ENCODE measurements at regions not wholly inside any gene's neighbourhood (a gene's known extent, or its start where the extent isn't known, plus 50 kb on each side); places are given as distances from the start of the nearest gene placed in this dataset.

- H3K36me3 Mint-ChIP-seq (ENCODE audit: low read depth): no peaks in the 10 kb centered on the region
- TF ChIP-seq, protein P1, sequence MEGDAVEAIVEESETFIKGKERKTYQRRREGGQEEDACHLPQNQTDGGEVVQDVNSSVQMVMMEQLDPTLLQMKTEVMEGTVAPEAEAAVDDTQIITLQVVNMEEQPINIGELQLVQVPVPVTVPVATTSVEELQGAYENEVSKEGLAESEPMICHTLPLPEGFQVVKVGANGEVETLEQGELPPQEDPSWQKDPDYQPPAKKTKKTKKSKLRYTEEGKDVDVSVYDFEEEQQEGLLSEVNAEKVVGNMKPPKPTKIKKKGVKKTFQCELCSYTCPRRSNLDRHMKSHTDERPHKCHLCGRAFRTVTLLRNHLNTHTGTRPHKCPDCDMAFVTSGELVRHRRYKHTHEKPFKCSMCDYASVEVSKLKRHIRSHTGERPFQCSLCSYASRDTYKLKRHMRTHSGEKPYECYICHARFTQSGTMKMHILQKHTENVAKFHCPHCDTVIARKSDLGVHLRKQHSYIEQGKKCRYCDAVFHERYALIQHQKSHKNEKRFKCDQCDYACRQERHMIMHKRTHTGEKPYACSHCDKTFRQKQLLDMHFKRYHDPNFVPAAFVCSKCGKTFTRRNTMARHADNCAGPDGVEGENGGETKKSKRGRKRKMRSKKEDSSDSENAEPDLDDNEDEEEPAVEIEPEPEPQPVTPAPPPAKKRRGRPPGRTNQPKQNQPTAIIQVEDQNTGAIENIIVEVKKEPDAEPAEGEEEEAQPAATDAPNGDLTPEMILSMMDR (IDR thresholded peaks at IDR 0.05): no peak
- peak overlapping the region; percentile 42 for H3K27ac Mint-ChIP-seq (ENCODE audit: unreplicated experiment)
- no peaks in the 10 kb centered on the region for H3K27me3 Mint-ChIP-seq (ENCODE audit: low read depth)
- peaks cover 4% of the 10 kb centered on the region for H3K9me3 Mint-ChIP-seq (ENCODE audit: low read depth)
- no peak for DNase-seq (ENCODE audit: low spot score)
- peaks cover 31% of the 10 kb centered on the region for H3K4me1 Mint-ChIP-seq (ENCODE audit: low read depth)
- H3K4me3 Mint-ChIP-seq (ENCODE audit: unreplicated experiment): no peak overlapping the region
Observed at GRCh38 chr6:40722091-40722490, 134.9 kb upstream of the LRFN2 start.

DNA sequence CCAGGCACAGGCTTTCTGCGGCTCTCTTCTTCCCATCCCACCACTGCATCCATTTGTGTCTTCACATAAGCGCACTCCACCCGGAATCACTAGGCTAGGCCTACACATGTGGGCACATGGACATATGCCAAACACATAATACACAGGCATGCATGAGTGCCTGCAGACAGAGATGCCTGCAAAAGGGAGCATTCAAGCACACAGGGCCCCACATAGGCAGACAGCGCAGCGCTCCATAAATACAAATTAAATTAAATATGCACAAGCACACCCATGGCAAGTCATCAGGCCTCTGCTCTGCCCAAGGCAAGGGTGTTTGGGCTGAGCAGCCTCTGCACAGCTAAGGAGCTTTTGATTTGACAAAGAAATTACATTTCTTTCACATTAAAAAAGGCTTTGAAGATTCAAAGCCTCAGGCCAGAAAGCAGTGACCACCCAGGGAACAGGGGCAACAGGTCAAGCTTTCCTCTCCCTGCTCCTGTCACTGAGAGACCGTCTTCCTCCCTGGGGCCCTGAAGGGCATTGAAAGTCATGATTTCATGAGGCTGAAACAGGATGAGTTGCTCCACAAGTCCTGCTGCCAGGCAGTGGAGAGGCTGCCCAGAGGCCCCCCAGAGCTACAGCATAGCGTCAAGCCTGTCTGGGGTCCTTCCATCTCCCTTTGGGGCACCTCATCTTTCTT is 134.2 kb upstream of the LRFN2 start:
- peaks cover 31% of the 10 kb centered on the region for H3K4me1 Mint-ChIP-seq (ENCODE audit: low read depth)

GRCh38 chr6:40720375-40720748 is 133.2 kb upstream of the LRFN2 start:
- Mint-ChIP-seq H3K4me3 (ENCODE audit: unreplicated experiment) (no peak overlapping the region), H3K9me3 (ENCODE audit: low read depth) (peaks cover 4% of the 10 kb centered on the region), H3K27me3 (ENCODE audit: low read depth) (no peaks in the 10 kb centered on the region), H3K4me1 (ENCODE audit: low read depth) (peaks cover 31% of the 10 kb centered on the region), H3K27ac (ENCODE audit: unreplicated experiment) (no peak overlapping the region), H3K36me3 (ENCODE audit: low read depth) (no peaks in the 10 kb centered on the region)
- no peak for DNase-seq (ENCODE audit: low spot score)
- TF ChIP-seq, protein P1 (IDR thresholded peaks at IDR 0.05): no peak

More for the DNA sequence above, 134.2 kb upstream of the LRFN2 start:
- no peak for DNase-seq (ENCODE audit: low spot score)
- Mint-ChIP-seq H3K4me3 (ENCODE audit: unreplicated experiment) (no peak overlapping the region), H3K27me3 (ENCODE audit: low read depth) (no peaks in the 10 kb centered on the region), H3K36me3 (ENCODE audit: low read depth) (no peaks in the 10 kb centered on the region), H3K9me3 (ENCODE audit: low read depth) (peaks cover 4% of the 10 kb centered on the region), H3K27ac (ENCODE audit: unreplicated experiment) (no peak overlapping the region)
- TF ChIP-seq, protein P1 (IDR thresholded peaks at IDR 0.05): no peak

GRCh38 chr6:40719671-40720374 is 132.7 kb upstream of the LRFN2 start:
- DNase-seq (ENCODE audit: low spot score): no peak
- Mint-ChIP-seq H3K4me1 (ENCODE audit: low read depth) (peaks cover 31% of the 10 kb centered on the region), H3K4me3 (ENCODE audit: unreplicated experiment) (peak overlapping the region; percentile 40), H3K36me3 (ENCODE audit: low read depth) (no peaks in the 10 kb centered on the region), H3K27ac (ENCODE audit: unreplicated experiment) (peak overlapping the region; percentile 91), H3K9me3 (ENCODE audit: low read depth) (peaks cover 4% of the 10 kb centered on the region), H3K27me3 (ENCODE audit: low read depth) (no peaks in the 10 kb centered on the region)
- TF ChIP-seq, protein P1 (IDR thresholded peaks at IDR 0.05): no peak

DNA sequence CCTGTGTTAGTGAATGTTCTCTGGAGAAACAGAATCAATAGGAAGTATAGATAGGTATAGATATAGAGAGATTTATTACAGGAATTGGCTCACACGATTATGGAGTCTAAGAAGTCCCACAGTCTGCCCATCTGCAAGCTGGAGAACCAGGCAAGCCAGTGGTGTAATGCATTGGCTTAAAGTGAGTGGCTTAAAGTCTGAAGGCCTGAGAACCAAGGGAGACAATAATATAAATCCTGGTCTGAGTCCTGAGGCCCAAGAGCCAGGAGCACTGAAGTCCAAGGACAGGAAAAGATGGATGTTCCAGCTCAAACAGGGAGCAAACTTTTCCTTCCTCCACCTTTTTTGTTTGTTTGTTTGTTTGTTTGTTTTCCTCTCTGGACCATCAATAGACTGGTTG is 131.2 kb upstream of the LRFN2 start:
- H3K4me1 Mint-ChIP-seq (ENCODE audit: low read depth): peaks cover 26% of the 10 kb centered on the region
- no peak overlapping the region for H3K27ac Mint-ChIP-seq (ENCODE audit: unreplicated experiment)
- no peak for DNase-seq (ENCODE audit: low spot score)
- TF ChIP-seq, protein P1 (IDR thresholded peaks at IDR 0.05): no peak
- no peak overlapping the region for H3K4me3 Mint-ChIP-seq (ENCODE audit: unreplicated experiment)
- H3K36me3 Mint-ChIP-seq (ENCODE audit: low read depth): no peaks in the 10 kb centered on the region
- H3K9me3 Mint-ChIP-seq (ENCODE audit: low read depth): peaks cover 4% of the 10 kb centered on the region
- peaks cover 3% of the 10 kb centered on the region for H3K27me3 Mint-ChIP-seq (ENCODE audit: low read depth)

Data from chondrocyte (in vitro differentiated cells).